HFF-Myc (cell line): ENCODE measurements at regions not wholly inside any gene's neighbourhood (a gene's known extent, or its start where the extent isn't known, plus 50 kb on each side); places are given as distances from the start of the nearest gene placed in this dataset.

ENCODE experiments used
- DNase-seq: peaks from one replicate; pipeline ENCODE4 v3.0.0-alpha.2; 2011; ENCODE audit warnings: low read depth; ENCODE audit errors: extremely low read depth
- H3K4me3 ChIP-seq: replicated peaks from 2 replicates; pipeline ENCODE4 v1.5.1; 2011; ENCODE audit warnings: low read depth, mild to moderate bottlenecking, control low read depth, low read length
- TF ChIP-seq, protein P1 (sequence below): IDR thresholded peaks from 2 replicates; pipeline ENCODE4 v1.5.1; 2012; ENCODE audit warnings: mild to moderate bottlenecking, low read depth, low read length, control low read depth; ENCODE audit errors: missing control alignments

DNA sequence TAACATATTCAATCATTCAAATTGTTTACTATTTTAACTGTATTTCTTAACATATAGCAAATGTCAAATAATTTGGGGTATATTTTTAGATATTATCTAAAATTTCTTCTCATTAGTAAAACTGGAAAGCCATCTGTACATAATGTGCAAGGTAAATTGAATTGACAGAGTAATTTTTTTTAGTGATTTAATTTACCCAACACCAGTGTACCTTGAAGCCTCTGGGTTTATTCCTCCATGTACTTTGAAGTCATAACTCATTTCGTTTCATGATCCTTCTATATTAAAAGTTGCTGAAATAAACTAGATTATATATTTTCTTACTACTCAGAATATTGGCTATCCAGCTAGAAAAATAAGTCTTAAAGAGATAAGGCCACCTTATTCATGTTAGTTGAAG is 674.9 kb downstream of the PRR16 start:
- H3K4me3 ChIP-seq: no peak overlapping the region
- TF ChIP-seq, protein P1, sequence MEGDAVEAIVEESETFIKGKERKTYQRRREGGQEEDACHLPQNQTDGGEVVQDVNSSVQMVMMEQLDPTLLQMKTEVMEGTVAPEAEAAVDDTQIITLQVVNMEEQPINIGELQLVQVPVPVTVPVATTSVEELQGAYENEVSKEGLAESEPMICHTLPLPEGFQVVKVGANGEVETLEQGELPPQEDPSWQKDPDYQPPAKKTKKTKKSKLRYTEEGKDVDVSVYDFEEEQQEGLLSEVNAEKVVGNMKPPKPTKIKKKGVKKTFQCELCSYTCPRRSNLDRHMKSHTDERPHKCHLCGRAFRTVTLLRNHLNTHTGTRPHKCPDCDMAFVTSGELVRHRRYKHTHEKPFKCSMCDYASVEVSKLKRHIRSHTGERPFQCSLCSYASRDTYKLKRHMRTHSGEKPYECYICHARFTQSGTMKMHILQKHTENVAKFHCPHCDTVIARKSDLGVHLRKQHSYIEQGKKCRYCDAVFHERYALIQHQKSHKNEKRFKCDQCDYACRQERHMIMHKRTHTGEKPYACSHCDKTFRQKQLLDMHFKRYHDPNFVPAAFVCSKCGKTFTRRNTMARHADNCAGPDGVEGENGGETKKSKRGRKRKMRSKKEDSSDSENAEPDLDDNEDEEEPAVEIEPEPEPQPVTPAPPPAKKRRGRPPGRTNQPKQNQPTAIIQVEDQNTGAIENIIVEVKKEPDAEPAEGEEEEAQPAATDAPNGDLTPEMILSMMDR: no peak

DNA sequence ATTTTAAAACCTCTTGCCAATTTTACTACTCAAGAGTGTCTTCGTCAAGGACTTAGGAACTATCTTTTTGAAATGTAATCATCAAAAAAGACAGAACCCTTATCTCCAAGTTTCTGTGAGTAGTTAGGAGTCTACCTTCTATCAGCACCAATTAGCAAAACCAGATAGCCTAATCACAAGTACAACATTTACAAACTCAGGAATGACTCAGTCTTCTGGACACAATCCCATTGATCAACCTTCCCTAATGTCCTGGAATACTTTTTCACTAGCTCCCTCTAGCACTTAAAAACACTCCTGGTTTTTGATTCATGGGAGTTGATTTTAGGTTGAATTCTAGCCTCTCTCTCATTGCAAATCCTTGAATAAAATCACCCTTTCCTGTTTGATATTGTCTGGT is 680.7 kb downstream of the PRR16 start:
- DNase-seq: no peak
- TF ChIP-seq, protein P1: no peak
- no peak overlapping the region for H3K4me3 ChIP-seq

More for the DNA sequence above, 674.9 kb downstream of the PRR16 start:
- no peak for DNase-seq

- no peak overlapping the region for H3K4me3 ChIP-seq
- TF ChIP-seq, protein P1: no peak
- no peak for DNase-seq
Observed at GRCh38 chr5:121151534-121151933, 687.4 kb downstream of the PRR16 start.

DNA sequence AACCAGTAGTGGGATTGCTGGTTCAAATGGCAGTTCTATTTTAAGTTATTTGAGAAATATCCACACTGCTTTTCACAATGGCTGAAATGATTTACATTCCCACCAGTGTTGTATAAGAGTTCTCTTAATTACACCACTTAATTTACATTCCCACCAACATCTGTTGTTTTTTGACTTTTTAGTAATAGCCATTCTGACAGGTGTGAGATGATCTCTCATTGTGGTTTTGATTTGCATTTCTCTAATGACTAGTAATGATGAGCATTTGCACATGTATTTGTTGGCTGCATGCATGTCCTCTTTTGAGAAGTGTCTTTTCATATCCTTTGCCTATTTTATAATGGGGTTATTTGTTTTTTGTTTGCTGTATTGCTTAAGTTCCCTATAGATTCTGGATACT is 688.3 kb downstream of the PRR16 start:
- no peak overlapping the region for H3K4me3 ChIP-seq
- TF ChIP-seq, protein P1: no peak
- no peak for DNase-seq

DNA sequence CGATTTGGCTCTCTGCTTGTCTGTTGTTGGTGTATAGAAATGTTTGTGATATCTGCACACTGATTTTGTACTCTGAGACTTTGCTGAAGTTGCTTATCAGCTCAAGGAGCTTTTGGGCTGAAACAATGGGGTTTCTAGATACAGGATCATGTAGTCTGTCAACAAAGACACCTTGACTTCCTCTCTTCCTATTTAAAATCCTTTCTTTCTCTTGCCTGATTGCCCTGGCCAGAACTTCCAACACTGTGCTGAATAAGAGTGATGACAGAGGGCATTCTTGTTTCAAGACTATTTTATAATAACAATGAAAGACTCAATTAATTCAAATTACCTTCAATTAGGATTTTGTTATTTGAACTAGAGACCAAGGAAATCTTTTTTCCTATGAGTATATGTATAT is 692.5 kb downstream of the PRR16 start:
- TF ChIP-seq, protein P1: no peak
- no peak overlapping the region for H3K4me3 ChIP-seq
- DNase-seq: no peak

- DNase-seq: no peak
- no peak overlapping the region for H3K4me3 ChIP-seq
- TF ChIP-seq, protein P1: no peak
Observed at GRCh38 chr5:121158451-121158850, 693.2 kb upstream of the FTMT start.

DNA sequence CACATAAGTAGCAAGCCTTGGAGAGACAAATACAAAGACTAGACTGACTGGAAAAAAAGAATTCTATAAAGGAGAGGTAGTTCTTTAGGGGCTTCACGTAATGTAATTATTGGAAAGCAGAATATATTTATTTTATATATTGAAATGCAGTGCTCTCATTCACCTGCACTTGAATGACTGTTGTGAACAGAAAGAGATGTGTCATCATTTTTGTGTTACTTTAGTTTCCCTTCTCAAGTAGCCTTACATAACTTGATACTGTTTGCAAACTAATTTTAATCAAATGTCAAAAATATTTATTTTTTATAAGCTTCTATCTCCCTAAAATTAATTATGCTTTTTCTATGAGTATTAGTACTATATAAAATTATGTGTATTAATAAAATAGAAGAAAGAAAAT is 691.1 kb upstream of the FTMT start:
- TF ChIP-seq, protein P1: no peak
- no peak overlapping the region for H3K4me3 ChIP-seq
- no peak for DNase-seq
